ENCODE measurements at regions not wholly inside any gene's neighbourhood (a gene's known extent, or its start where the extent isn't known, plus 50 kb on each side); places are given as distances from the start of the nearest gene placed in this dataset.

DNA sequence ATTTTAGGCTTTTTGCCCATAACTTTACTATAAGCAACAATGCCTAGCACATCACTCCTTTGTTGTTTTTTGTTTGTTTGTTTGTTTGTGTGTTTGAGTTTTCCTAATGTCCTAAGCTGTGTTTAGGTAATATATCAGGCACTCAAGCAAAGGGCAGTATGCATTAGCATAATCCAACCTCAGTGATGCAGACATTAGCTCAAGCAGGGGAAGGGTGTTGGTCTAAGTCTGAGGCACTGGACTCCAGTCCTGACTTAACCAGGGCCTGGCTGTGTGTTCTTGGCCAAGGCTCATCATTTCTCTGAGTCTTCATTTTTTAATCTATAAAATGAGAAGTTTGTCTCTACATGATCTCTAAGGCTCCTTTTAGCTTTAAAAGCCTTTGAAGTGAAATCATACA is 65.9 kb upstream of the RFC3 start:
- DNase-seq, result no peak

DNA sequence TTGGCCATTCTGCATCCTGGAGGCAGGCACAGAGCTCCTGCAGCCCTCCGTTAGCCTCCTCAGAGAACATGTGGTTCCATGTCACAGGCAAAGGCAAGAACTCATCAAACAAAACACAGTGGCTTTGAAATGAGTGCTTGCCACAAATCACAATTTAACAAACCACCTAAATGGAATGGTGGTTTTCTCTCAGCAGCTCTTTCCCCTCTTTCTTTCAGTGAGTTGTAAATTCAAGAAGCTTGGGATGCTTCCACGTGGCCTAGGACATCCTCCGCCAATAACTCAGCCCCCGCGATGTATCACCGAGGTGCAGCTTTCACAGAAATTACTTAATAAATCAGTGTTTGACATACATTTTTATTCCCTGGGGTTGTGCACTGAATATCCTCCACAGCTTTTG is 65.4 kb upstream of the RFC3 start:
- no peak for DNase-seq

DNA sequence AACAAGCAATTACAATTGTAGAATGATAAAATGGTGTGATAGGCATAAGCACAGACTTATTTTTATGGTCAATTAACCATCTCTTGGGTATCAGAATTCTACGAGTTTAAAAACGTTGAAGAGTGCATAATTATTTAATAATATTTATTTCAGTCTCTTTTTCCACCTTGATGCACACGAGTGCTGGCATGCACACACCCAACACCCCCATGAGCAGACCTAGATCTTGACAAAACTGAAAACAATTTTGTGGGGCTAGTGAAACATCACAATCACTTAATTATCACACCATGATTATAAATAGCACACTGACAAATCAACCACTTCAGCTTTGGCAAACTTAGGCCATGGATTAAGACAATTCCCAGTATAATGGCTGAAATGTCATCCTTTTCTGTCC is 61.0 kb upstream of the RFC3 start:
- no peak for DNase-seq

DNA sequence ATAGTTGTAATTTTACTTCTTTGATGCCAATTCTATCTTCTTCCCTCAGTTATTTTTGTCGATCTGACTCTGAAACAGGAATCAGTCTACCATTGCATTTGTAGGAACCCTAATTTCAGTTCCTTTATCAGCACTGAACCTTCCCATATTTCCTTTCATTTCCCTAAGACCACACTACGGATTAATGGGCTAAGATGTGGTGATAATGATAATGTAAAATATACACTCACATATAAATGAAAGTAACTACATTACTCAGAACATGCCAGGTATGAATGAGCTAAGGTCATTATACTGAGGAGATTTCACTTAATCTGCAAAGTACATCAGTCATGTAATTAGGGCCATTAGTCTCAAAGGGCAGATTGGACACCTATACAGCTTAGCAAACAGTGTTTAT is 60.2 kb upstream of the RFC3 start:
- DNase-seq, result no peak

DNA sequence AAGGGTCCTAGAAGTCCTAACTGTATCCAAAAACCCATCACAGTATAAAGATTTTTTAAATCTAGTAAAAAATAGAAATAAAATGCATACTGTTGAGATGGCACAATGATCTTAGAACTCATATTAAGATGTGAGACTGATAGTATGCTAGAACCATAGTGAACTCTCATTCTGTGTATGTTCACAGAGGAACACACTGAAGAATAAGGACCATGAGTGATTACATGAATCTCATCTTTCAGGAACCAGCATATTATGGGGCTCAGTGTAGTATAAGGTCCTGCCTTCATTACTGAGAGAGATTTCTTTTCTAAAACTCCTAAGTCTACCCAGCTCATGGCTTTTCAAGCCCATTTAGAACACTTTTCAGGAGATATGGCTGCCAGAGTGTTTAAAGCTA is 59.8 kb upstream of the RFC3 start:
- no peak for DNase-seq

DNA sequence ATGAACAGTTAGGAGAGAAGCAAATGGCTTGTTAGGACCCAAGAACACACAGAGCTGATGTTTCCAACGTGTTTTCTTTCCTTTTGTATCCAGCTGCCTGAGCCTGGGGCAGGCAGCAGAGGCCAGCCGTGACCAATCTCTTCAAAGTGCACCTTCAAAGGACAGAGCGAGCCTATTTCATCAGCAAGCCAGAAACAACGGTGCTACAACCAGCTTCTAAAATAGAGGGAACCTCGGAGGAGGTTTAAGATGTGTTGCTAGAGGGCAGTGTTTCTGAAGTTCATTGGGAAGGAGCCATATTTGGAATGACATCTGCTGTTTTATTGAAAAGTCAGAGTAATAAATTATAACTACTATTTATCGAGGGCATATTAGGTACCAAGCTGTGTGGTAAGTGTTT is 56.2 kb upstream of the RFC3 start:
- DNase-seq, result no peak

DNA sequence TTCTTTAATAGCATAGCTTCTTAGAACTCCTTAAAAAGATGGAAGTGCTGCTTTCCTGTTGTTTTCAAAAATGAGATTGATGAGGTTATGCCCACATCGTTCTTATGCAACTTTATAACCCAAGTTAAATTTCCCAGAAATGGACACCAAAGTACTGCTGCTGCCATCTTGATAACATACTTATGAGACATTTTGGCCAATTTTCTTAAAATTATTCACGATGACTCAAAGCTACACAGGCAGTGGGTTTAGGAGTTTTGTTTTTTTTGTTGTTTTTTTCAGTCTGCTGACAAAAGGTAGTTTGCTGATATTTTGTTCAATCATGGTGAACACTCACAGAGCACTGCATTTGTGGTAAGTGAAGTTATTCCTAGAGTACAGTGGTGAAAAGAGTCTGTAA is 54.9 kb upstream of the RFC3 start:
- DNase-seq, result no peak

DNA sequence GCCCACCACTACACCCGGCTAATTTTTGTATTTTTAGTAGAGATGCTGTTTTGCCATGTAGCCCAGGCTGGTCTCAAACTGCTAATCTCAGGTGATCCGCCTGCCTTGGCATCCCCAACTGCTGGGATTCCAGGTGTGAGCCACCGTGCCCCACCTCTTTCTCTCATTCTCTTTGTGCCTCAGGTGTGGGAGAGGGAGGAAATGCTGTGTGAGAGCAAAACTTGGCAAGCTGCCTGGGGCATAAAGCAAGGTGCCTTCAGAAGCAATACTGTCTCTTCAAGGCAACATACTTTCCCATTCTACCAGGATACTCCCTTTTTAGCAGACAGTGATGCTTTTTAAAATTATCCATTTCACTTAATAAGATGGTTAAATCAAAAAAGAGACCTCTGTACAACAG is 53.2 kb upstream of the RFC3 start:
- DNase-seq, result no peak

- no peak for DNase-seq
Measured at GRCh38 chr13:33766329-33767123, 51.4 kb upstream of the RFC3 start.

GRCh38 chr13:33767140-33767539 is 50.8 kb upstream of the RFC3 start:
- DNase-seq, result no peak

Data from right kidney (tissue), 1 donor.